ENCODE measurements at regions not wholly inside any gene's neighbourhood (a gene's known extent, or its start where the extent isn't known, plus 50 kb on each side); places are given as distances from the start of the nearest gene placed in this dataset.

DNA sequence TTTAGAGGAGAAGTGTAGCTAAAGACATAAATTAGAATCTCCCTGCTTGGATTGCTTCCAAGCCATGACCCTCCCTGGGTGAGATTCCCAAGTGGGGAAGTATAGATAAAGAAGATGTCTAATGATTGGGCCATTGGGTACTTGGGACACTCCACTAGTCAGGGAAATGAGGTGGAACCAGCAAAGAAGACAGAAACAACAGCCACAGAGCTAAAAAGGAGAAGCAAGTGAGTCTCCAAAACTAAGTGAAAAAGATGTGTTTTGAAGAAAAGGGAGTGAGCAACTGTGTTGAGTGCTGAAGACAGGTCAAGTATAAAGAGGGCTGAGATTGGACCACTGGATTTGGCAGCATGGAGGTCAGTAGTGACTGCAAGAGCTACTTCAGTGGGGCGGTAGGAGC is 61.2 kb upstream of the FOXN2 start:
- ATAC-seq (ENCODE audit: low FRiP score) (no peak), DNase-seq (ENCODE audit: low spot score) (no peak)
- TF ChIP-seq, protein P1, sequence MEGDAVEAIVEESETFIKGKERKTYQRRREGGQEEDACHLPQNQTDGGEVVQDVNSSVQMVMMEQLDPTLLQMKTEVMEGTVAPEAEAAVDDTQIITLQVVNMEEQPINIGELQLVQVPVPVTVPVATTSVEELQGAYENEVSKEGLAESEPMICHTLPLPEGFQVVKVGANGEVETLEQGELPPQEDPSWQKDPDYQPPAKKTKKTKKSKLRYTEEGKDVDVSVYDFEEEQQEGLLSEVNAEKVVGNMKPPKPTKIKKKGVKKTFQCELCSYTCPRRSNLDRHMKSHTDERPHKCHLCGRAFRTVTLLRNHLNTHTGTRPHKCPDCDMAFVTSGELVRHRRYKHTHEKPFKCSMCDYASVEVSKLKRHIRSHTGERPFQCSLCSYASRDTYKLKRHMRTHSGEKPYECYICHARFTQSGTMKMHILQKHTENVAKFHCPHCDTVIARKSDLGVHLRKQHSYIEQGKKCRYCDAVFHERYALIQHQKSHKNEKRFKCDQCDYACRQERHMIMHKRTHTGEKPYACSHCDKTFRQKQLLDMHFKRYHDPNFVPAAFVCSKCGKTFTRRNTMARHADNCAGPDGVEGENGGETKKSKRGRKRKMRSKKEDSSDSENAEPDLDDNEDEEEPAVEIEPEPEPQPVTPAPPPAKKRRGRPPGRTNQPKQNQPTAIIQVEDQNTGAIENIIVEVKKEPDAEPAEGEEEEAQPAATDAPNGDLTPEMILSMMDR (IDR thresholded peaks at IDR 0.05) = no peak

DNA sequence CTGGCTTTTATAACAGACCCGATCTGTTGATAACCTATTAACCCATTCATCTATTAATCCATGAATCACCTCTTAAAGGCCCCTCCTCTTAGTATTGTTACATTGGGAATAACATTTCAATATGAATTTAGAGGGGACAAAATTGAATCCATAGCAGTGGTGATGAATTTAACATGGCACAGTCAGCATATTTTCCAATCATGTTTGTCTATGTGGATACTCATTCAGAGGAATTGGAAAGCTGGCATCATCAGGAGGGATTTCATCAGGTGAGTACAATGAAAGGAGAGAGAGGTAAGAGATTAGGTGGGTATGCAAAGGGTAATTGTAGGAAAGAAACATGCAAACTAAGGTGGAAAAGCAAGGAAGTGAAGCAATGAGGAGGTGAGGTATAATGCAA is 59.6 kb upstream of the FOXN2 start:
- ATAC-seq (ENCODE audit: low FRiP score) = no peak
- no peak for DNase-seq (ENCODE audit: low spot score)
- TF ChIP-seq, protein P1 (IDR thresholded peaks at IDR 0.05) = no peak

GRCh38 chr2:48257456-48257855 is 57.0 kb upstream of the FOXN2 start:
- TF ChIP-seq, protein P1 (IDR thresholded peaks at IDR 0.05) = no peak
- ATAC-seq (ENCODE audit: low FRiP score) (no peak), DNase-seq (ENCODE audit: low spot score) (no peak)

- TF ChIP-seq, protein P1 (IDR thresholded peaks at IDR 0.05) = no peak
- DNase-seq (ENCODE audit: low spot score) (no peak), ATAC-seq (ENCODE audit: low FRiP score) (no peak)
Measured at GRCh38 chr2:48258481-48259149, 55.9 kb upstream of the FOXN2 start.

GRCh38 chr2:48259811-48260210 is 54.7 kb upstream of the FOXN2 start:
- TF ChIP-seq, protein P1 (IDR thresholded peaks at IDR 0.05) = no peak
- no peak for DNase-seq (ENCODE audit: low spot score)
- no peak for ATAC-seq (ENCODE audit: low FRiP score)

DNA sequence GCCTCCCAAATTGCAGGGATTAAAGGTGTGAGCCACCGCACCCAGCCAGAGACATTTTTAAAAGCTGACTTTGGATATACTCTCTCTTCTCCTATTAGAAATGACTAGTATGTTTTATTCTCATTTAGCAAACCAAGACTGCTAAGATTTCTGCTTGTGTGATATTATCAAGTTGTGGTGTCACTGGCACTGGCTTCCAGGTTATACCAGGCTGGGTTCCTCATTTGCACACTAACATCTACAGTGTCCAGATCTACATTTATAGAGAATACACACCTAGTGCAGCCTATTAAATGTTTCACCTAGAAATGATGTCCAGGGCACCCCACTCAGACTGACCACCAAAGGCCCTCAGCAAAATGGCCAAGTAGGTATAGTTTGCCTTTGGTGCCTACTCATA is 49.9 kb upstream of the FOXN2 start:
- no peak for ATAC-seq (ENCODE audit: low FRiP score)
- TF ChIP-seq, protein P1 (IDR thresholded peaks at IDR 0.05) = no peak
- no peak for DNase-seq (ENCODE audit: low spot score)

Measured in omental fat pad (tissue), 3 donors.